ENCODE measurements at regions not wholly inside any gene's neighbourhood (a gene's known extent, or its start where the extent isn't known, plus 50 kb on each side); places are given as distances from the start of the nearest gene placed in this dataset.
A peak's percentile ranks its signal among the peaks of the same experiment; 100 is the strongest.
"Not testable (repeated sequence)": the region's sequence is repeated elsewhere in the genome, so short reads cannot be mapped to it uniquely, and the experiment has no call there.

DNA sequence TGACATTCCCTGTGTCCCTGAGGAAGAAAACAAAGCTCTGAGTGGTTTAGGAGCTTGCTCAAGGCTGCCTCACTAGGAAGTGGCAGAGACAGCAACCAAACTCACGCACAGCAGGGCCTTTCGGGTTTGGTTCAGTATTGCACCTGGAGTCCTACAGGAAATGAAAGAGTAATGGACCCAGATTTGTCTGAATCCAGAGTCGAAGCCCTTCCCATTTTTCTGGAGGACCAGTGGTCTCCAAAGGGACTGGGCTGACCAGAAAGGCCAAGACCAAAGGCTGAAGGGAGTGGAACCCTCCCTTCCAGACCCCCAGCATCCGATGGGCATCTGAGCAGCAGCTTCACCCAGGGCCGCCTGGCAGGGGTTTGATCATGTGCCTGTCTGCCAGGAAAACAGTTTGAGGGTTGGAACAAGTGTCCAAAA lies 85.5 kb upstream of the RPL38 start:
- peaks cover under 1% of the 10 kb centered on the region; the same call in 1 of the 2 replicates for H3K4me1 ChIP-seq (replicated peaks)

GRCh38 chr17:74118504-74118903 lies 85.0 kb upstream of the RPL38 start:
- H3K9me3 ChIP-seq (replicated peaks) = peaks cover 7% of the 10 kb centered on the region; the same call in 1 of the 2 replicates

More for the DNA sequence above, 85.5 kb upstream of the RPL38 start:
- Histone ChIP-seq H3K36me3 (no peaks in the 10 kb centered on the region), H3K4me3 (no peak overlapping the region), H3K27ac (no peak overlapping the region), H3K27me3 (replicated peaks) (peaks cover 48% of the 10 kb centered on the region), H3K9me3 (replicated peaks) (peaks cover 9% of the 10 kb centered on the region; the same call in 1 of the 2 replicates)
- DNase-seq (ENCODE audit: low read depth in 1 of 2, low spot score in 2 of 2) = no peak

DNA sequence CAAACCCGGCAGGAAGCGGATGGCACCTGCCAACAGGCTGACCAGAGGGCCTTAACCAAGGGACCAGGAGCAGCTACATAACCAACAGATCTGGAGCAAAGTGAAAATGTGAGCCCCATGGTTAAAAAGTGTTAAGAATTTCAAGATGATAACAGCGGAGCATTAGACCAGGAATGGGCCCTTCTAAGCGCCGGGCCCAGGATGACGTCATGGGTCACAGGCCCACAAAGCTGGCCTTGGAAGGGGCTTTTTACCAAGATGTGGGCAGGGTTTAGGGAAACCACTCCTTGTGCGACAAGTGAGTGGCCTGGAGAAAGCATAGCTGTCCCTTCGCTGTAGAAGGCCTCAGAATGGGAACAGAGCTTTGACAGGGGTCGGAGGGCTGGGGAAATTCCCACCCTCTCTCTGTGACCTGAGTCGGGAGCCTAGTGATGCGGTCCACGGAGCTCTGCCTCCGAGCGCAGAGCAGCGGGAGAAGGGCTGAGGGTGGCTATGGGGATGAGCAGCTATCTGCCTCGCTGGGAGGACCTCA lies 84.4 kb upstream of the RPL38 start:
- H3K36me3 ChIP-seq = no peaks in the 10 kb centered on the region
- DNase-seq (ENCODE audit: low read depth in 1 of 2, low spot score in 2 of 2) = no peak
- H3K4me1 ChIP-seq (replicated peaks) = peaks cover 8% of the 10 kb centered on the region
- peaks cover 6% of the 10 kb centered on the region; the same call in 1 of the 2 replicates for H3K9me3 ChIP-seq (replicated peaks)
- no peak overlapping the region for H3K4me3 ChIP-seq
- H3K27me3 ChIP-seq (replicated peaks) = peaks cover 42% of the 10 kb centered on the region
- H3K27ac ChIP-seq = no peak overlapping the region

More at GRCh38 chr17:74118504-74118903, 85.0 kb upstream of the RPL38 start:
- H3K4me1 ChIP-seq (replicated peaks) = peaks cover 5% of the 10 kb centered on the region
- no peaks in the 10 kb centered on the region for H3K36me3 ChIP-seq
- no peak overlapping the region for H3K27ac ChIP-seq
- H3K4me3 ChIP-seq = no peak overlapping the region
- H3K27me3 ChIP-seq (replicated peaks) = peaks cover 48% of the 10 kb centered on the region
- no peak for DNase-seq (ENCODE audit: low read depth in 1 of 2, low spot score in 2 of 2)

GRCh38 chr17:74119965-74120364 lies 83.5 kb upstream of the RPL38 start:
- no peaks in the 10 kb centered on the region for H3K36me3 ChIP-seq
- no peak overlapping the region for H3K27ac ChIP-seq
- peaks cover 38% of the 10 kb centered on the region for H3K27me3 ChIP-seq (replicated peaks)
- H3K4me3 ChIP-seq = no peak overlapping the region
- peaks cover 8% of the 10 kb centered on the region for H3K4me1 ChIP-seq (replicated peaks)
- no peak for DNase-seq (ENCODE audit: low read depth in 1 of 2, low spot score in 2 of 2)
- peaks cover under 1% of the 10 kb centered on the region; the same call in 1 of the 2 replicates for H3K9me3 ChIP-seq (replicated peaks)

DNA sequence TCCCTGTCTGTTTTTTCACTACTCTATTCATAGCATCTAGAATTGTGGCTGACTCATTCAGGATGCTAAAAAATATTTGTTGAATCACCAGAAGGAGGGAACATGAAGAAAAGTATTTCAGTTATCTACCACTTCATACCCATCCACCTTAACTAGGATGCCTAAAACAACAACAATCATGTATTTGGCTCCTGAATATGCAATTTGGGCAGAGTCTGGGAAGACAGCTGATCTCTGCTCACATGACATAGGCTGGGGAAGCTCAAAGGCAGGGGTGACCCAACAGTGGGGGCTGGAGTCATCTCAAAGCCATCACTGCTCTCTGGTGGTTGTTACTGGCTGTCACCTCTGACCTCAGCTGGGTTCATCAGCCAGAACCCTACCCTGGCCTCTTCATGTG lies 80.1 kb upstream of the RPL38 start:
- no peak overlapping the region for H3K4me3 ChIP-seq
- peak in 1 of 2 experiments; percentile 48 for DNase-seq (ENCODE audit: low read depth in 1 of 2, low spot score in 2 of 2)
- H3K4me1 ChIP-seq (replicated peaks) = peaks cover 8% of the 10 kb centered on the region
- peaks cover 6% of the 10 kb centered on the region; the same call in 1 of the 2 replicates for H3K27me3 ChIP-seq (replicated peaks)
- H3K27ac ChIP-seq = no peak overlapping the region
- H3K36me3 ChIP-seq = no peaks in the 10 kb centered on the region
- no peaks in the 10 kb centered on the region for H3K9me3 ChIP-seq (replicated peaks)

- H3K4me3 ChIP-seq = no peak overlapping the region
- H3K36me3 ChIP-seq = no peaks in the 10 kb centered on the region
- peaks cover 8% of the 10 kb centered on the region for H3K4me1 ChIP-seq (replicated peaks)
- DNase-seq (ENCODE audit: low read depth in 1 of 2, low spot score in 2 of 2) = no peak
- H3K27ac ChIP-seq = no peak overlapping the region
- no peaks in the 10 kb centered on the region for H3K27me3 ChIP-seq (replicated peaks)
- H3K9me3 ChIP-seq (replicated peaks) = no peaks in the 10 kb centered on the region
Observed at GRCh38 chr17:74123866-74124444, 79.5 kb upstream of the RPL38 start.

DNA sequence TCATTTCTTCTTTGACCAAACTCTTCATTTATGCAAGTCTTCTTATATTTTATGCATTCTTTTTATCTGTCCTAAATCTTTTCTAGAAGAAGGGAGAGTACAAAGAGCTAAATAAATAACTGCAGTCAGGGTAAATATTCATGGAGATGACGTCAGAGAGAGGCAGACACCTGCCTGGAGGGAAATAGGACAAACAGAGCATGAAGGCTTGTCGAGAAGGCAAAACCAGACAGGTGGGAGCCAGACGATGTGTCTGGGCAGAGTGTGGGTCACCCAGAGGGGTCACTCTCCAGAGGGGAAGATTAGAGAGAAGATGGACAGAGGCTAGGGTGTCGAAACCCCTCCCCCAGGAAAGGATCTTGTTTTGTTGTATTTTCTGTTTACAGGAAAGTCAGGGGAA lies 78.3 kb upstream of the RPL38 start:
- no peaks in the 10 kb centered on the region; the same call in 1 of the 2 replicates for H3K27me3 ChIP-seq (replicated peaks)
- no peaks in the 10 kb centered on the region for H3K36me3 ChIP-seq
- H3K27ac ChIP-seq = no peak overlapping the region
- peaks cover 3% of the 10 kb centered on the region; the same call in 1 of the 2 replicates for H3K9me3 ChIP-seq (replicated peaks)
- peaks cover 8% of the 10 kb centered on the region for H3K4me1 ChIP-seq (replicated peaks)
- no peak for DNase-seq (ENCODE audit: low read depth in 1 of 2, low spot score in 2 of 2)
- no peak overlapping the region for H3K4me3 ChIP-seq

DNA sequence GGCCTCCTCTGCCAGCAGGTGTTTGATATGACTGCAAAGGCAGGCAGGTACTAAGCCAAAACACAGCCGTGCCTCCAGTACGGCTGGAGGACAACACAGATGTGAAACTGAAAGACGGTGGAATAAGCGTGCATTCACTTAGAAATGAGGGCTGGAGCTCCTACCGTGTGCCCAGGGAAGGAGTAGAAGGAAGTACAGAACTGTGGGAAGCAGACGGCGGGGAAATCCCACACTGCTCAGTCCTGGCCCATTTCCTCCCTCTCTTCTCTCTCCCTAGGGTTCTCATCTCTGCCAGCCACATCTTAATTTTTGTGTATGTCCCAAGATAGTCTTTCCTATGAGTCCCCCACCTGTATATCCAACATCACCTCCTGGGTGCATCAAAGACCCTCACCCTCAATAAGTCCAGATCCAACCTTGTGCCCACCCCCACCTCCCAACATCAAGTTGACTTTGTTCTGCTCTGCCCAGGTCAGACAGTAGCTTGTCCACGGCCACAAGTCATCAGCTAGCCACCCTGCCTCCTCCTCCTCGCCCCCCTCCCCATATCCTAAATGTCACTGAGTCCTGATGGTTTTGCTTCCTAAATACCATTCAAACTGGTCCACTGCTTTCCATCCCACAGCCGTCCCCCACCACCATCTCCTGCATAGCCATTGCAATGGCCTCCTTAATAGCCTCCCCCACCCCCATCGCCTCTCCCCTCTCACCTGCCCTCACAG lies 77.1 kb upstream of the RPL38 start:
- Histone ChIP-seq H3K9me3 (replicated peaks) (peaks cover 3% of the 10 kb centered on the region; the same call in 1 of the 2 replicates), H3K4me1 (replicated peaks) (peaks cover 8% of the 10 kb centered on the region), H3K27ac (no peak overlapping the region), H3K36me3 (no peaks in the 10 kb centered on the region), H3K4me3 (no peak overlapping the region), H3K27me3 (replicated peaks) (no peaks in the 10 kb centered on the region; the same call in none of the 2 replicates)
- DNase-seq (ENCODE audit: low read depth in 1 of 2, low spot score in 2 of 2) = no peak

DNA sequence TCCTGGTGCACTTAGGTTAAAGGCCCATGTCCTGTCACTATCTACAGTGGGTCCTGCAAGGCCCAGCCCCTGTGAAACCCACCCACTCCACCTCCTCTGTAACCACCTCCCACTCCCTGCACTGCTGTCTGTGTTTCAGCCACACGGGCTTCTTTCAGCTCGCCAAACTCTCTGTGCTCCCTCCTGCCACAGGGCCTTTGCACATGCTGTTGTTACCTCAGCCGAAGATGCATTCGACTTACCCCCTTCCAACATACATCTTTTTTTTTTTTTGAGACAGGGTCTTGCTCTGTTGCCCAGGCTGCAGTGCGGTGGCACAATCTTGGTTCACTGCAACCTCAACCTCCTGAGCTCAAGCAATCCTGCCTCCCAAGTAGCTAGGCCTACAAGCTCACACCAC lies 76.5 kb upstream of the RPL38 start:
- Histone ChIP-seq H3K4me3 (no peak overlapping the region), H3K36me3 (no peaks in the 10 kb centered on the region), H3K4me1 (replicated peaks) (peaks cover 8% of the 10 kb centered on the region), H3K27ac (no peak overlapping the region), H3K27me3 (replicated peaks) (no peaks in the 10 kb centered on the region; the same call in none of the 2 replicates), H3K9me3 (replicated peaks) (peaks cover 3% of the 10 kb centered on the region; the same call in 1 of the 2 replicates)
- DNase-seq (ENCODE audit: low read depth in 1 of 2, low spot score in 2 of 2) = no peak

- Histone ChIP-seq H3K4me3 (no peak overlapping the region), H3K36me3 (no peaks in the 10 kb centered on the region), H3K27ac (no peak overlapping the region), H3K27me3 (replicated peaks) (peaks cover 7% of the 10 kb centered on the region), H3K9me3 (replicated peaks) (peaks cover 3% of the 10 kb centered on the region; the same call in 1 of the 2 replicates), H3K4me1 (replicated peaks) (peaks cover 1% of the 10 kb centered on the region)
- DNase-seq (ENCODE audit: low read depth in 1 of 2, low spot score in 2 of 2) = no peak
Observed at GRCh38 chr17:74128456-74129211, 74.8 kb upstream of the RPL38 start.

GRCh38 chr17:74129800-74130199 lies 73.7 kb upstream of the RPL38 start:
- peaks cover 13% of the 10 kb centered on the region for H3K27me3 ChIP-seq (replicated peaks)
- not testable (repeated sequence) for H3K4me1 ChIP-seq (replicated peaks); H3K27ac ChIP-seq; H3K36me3 ChIP-seq; H3K4me3 ChIP-seq; H3K9me3 ChIP-seq (replicated peaks); DNase-seq (ENCODE audit: low read depth in 1 of 2, low spot score in 2 of 2)

DNA sequence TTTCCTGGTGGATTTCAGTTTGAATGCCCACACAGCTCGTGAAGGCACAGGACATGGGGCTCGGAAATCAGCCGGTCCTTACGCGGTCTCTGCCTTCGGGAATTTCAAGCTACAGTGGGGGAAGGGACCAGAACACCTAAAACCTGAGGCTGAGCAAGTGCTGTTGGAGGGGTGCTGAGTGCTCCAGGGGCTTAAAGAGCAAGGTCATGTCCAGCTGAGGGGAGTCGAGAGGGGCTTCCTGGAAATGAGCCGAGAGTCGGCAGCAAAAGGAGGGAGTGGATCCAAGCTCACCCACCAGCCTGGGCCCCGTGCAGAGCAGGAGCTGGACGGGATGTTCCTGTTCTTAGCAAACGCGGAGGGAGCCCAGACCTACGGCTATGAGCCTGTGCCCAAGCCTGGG lies 73.2 kb upstream of the RPL38 start:
- no peaks in the 10 kb centered on the region for H3K36me3 ChIP-seq
- peaks cover 15% of the 10 kb centered on the region for H3K27me3 ChIP-seq (replicated peaks)
- no peak overlapping the region for H3K4me3 ChIP-seq
- peaks cover 3% of the 10 kb centered on the region; the same call in 1 of the 2 replicates for H3K9me3 ChIP-seq (replicated peaks)
- H3K27ac ChIP-seq = no peak overlapping the region
- H3K4me1 ChIP-seq (replicated peaks) = no peaks in the 10 kb centered on the region
- no peak for DNase-seq (ENCODE audit: low read depth in 1 of 2, low spot score in 2 of 2)

- Histone ChIP-seq H3K27me3 (replicated peaks) (peaks cover 15% of the 10 kb centered on the region), H3K4me1 (replicated peaks) (no peaks in the 10 kb centered on the region), H3K27ac (no peak overlapping the region), H3K4me3 (no peak overlapping the region), H3K36me3 (no peaks in the 10 kb centered on the region), H3K9me3 (replicated peaks) (peaks cover 3% of the 10 kb centered on the region; the same call in 1 of the 2 replicates)
- DNase-seq (ENCODE audit: low read depth in 1 of 2, low spot score in 2 of 2) = no peak
Observed at GRCh38 chr17:74130841-74131240, 72.6 kb upstream of the RPL38 start.
